ENCODE measurements at regions not wholly inside any gene's neighbourhood (a gene's known extent, or its start where the extent isn't known, plus 50 kb on each side); places are given as distances from the start of the nearest gene placed in this dataset.

DNA sequence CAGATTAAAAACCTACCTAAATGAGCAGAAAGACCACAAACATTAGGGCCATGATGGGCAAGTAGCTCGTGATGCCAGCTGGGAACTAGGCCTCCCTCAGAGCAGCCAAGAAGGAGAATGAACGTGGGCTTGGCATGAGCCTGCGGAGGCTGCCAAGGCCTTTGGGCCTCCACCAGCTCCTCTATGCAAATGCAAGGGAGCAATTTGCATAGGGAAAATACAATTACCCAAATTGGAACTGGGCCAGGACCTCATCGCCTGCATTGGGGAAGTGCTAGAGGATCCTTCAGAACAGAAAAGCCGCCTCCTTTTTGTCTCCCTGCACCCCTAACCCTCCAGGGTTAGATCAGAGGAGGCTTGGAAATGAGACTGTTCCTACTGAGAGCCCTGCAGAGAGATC, 326.4 kb downstream of the SMAD2 start:
- TF ChIP-seq, protein P1, sequence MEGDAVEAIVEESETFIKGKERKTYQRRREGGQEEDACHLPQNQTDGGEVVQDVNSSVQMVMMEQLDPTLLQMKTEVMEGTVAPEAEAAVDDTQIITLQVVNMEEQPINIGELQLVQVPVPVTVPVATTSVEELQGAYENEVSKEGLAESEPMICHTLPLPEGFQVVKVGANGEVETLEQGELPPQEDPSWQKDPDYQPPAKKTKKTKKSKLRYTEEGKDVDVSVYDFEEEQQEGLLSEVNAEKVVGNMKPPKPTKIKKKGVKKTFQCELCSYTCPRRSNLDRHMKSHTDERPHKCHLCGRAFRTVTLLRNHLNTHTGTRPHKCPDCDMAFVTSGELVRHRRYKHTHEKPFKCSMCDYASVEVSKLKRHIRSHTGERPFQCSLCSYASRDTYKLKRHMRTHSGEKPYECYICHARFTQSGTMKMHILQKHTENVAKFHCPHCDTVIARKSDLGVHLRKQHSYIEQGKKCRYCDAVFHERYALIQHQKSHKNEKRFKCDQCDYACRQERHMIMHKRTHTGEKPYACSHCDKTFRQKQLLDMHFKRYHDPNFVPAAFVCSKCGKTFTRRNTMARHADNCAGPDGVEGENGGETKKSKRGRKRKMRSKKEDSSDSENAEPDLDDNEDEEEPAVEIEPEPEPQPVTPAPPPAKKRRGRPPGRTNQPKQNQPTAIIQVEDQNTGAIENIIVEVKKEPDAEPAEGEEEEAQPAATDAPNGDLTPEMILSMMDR (IDR thresholded peaks at IDR 0.05; ENCODE audit: borderline replicate concordance, extremely low read depth, low read length, poor library complexity, severe bottlenecking) = no peak
- TF ChIP-seq EZH2 (IDR thresholded peaks at IDR 0.05; ENCODE audit: borderline replicate concordance, low read depth, low read length, severe bottlenecking) = no peak

Measured in DND-41 (cell line).